Stimulated activated CD4-positive, alpha-beta T cell treated with anti-CD3 and anti-CD28 coated beads, Interleukin-12 subunit alpha, Interleukin-12 subunit beta, amount 100 ng/mL, for 48 hours (primary cell): ENCODE measurements at regions not wholly inside any gene's neighbourhood (a gene's known extent, or its start where the extent isn't known, plus 50 kb on each side); places are given as distances from the start of the nearest gene placed in this dataset.

Experiments used
- DNase-seq, 3 donors: peaks; one replicate each; pipeline ENCODE4 v3.0.0-alpha.2; 2020; ENCODE audit warnings: low read depth in 2 of 3, low spot score in 1 of 3

- DNase-seq, result no peak
These were observed 145.1 kb downstream of the SIPA1L2 start for GRCh38 chr1:232484856-232485255.

- no peak for DNase-seq
These were observed 146.1 kb downstream of the SIPA1L2 start for GRCh38 chr1:232483826-232484225.

GRCh38 chr1:232481091-232481490 is 148.8 kb downstream of the SIPA1L2 start:
- no peak for DNase-seq

GRCh38 chr1:232477728-232478127 is 152.2 kb downstream of the SIPA1L2 start:
- DNase-seq, result no peak

GRCh38 chr1:232476538-232476950 is 153.4 kb downstream of the SIPA1L2 start:
- DNase-seq, result no peak

GRCh38 chr1:232474826-232475225 is 155.1 kb downstream of the SIPA1L2 start:
- no peak for DNase-seq

- DNase-seq, result no peak
These were observed 156.0 kb downstream of the SIPA1L2 start for GRCh38 chr1:232473900-232474299.

GRCh38 chr1:232473324-232473723 is 156.6 kb downstream of the SIPA1L2 start:
- no peak for DNase-seq

- DNase-seq, result no peak
These were observed 157.4 kb downstream of the SIPA1L2 start for GRCh38 chr1:232472485-232473041.

- no peak for DNase-seq
These were observed 158.7 kb downstream of the SIPA1L2 start for GRCh38 chr1:232471250-232471649.

- DNase-seq, result no peak
These were observed 159.2 kb downstream of the SIPA1L2 start for GRCh38 chr1:232470711-232471110.

- DNase-seq, result no peak
These were observed 161.7 kb downstream of the SIPA1L2 start for GRCh38 chr1:232468249-232468648.

- no peak for DNase-seq
These were observed 162.7 kb downstream of the SIPA1L2 start for GRCh38 chr1:232467073-232467760.

- DNase-seq, result no peak
These were observed 165.6 kb downstream of the SIPA1L2 start for GRCh38 chr1:232464325-232464724.

- DNase-seq, result no peak
These were observed 166.7 kb downstream of the SIPA1L2 start for GRCh38 chr1:232463225-232463624.

GRCh38 chr1:232462213-232462612 is 167.7 kb downstream of the SIPA1L2 start:
- DNase-seq, result no peak

- no peak for DNase-seq
These were observed 170.1 kb downstream of the SIPA1L2 start for GRCh38 chr1:232459826-232460225.

- no peak for DNase-seq
These were observed 170.8 kb downstream of the SIPA1L2 start for GRCh38 chr1:232459087-232459486.

- DNase-seq, result peak in 1 of 3 donors; percentile 5
These were observed 172.3 kb downstream of the SIPA1L2 start for GRCh38 chr1:232457595-232457994.

GRCh38 chr1:232456714-232457113 is 173.2 kb downstream of the SIPA1L2 start:
- DNase-seq, result no peak

GRCh38 chr1:232454227-232454886 is 175.6 kb downstream of the SIPA1L2 start:
- DNase-seq, result no peak

- DNase-seq, result no peak
These were observed 177.0 kb downstream of the SIPA1L2 start for GRCh38 chr1:232452736-232453440.
